Mesenchymal stem cell (in vitro differentiated cells and primary cell): ENCODE measurements at regions not wholly inside any gene's neighbourhood (a gene's known extent, or its start where the extent isn't known, plus 50 kb on each side); places are given as distances from the start of the nearest gene placed in this dataset.

Experiments
- DNase-seq: peaks from one replicate; pipeline ENCODE4 v3.0.0-alpha.2; 2013
- H2AFZ ChIP-seq: one replicate; pipeline ENCODE4 v1.6.1; 2013; ENCODE audit warnings: low read depth, mild to moderate bottlenecking, control low read depth, inconsistent platforms, low read length, moderate library complexity
- H2AK5ac ChIP-seq: 2 replicates; pipeline ENCODE4 v1.6.1; 2013; ENCODE audit warnings: low read length, moderate library complexity, mild to moderate bottlenecking, inconsistent platforms; ENCODE audit not compliant: severe bottlenecking
- H2BK120ac ChIP-seq: one replicate; pipeline ENCODE4 v1.6.1; 2013; ENCODE audit warnings: low read depth, mild to moderate bottlenecking, inconsistent platforms, low read length, moderate library complexity
- H2BK12ac ChIP-seq, 2 experiments: one replicate each; pipeline ENCODE4 v1.6.1; 2013; ENCODE audit warnings: inconsistent platforms in 2 of 2, low read length in 2 of 2, mild to moderate bottlenecking in 2 of 2, moderate library complexity in 2 of 2, control low read depth in 1 of 2
- H2BK15ac ChIP-seq: one replicate; pipeline ENCODE4 v1.6.1; 2013; ENCODE audit warnings: mild to moderate bottlenecking, low read depth, inconsistent platforms; ENCODE audit not compliant: poor library complexity, severe bottlenecking
- H2BK5ac ChIP-seq: 2 replicates; pipeline ENCODE4 v1.6.1; 2013; ENCODE audit warnings: low read depth, mild to moderate bottlenecking, low read length, control low read depth, inconsistent platforms; ENCODE audit not compliant: poor library complexity, severe bottlenecking
- H3K14ac ChIP-seq, 2 experiments: one replicate each; pipeline ENCODE4 v1.6.1; 2013; ENCODE audit warnings: inconsistent platforms in 2 of 2, low read length in 2 of 2, control low read depth in 1 of 2, mild to moderate bottlenecking in 1 of 2, moderate library complexity in 1 of 2
- H3K18ac ChIP-seq, 2 experiments: one replicate each; pipeline ENCODE4 v1.6.1; 2013; ENCODE audit warnings: inconsistent platforms in 2 of 2, low read length in 2 of 2, control low read depth in 1 of 2, low read depth in 1 of 2, mild to moderate bottlenecking in 1 of 2
- H3K23ac ChIP-seq, 2 experiments: one replicate each; pipeline ENCODE4 v1.6.1; 2013; ENCODE audit warnings: inconsistent platforms in 2 of 2, low read length in 2 of 2, mild to moderate bottlenecking in 2 of 2, moderate library complexity in 2 of 2, control low read depth in 1 of 2
- H3K27ac ChIP-seq: 2 replicates; pipeline ENCODE4 v1.5.1; 2013; ENCODE audit warnings: mild to moderate bottlenecking, moderate library complexity, low read length, control low read depth, inconsistent platforms; ENCODE audit not compliant: poor library complexity, severe bottlenecking
- H3K27me3 ChIP-seq, 2 experiments: 2 replicates each; pipeline versions ENCODE4 v1.6.1 to v1.7.0; 2013; ENCODE audit warnings: low read length in 2 of 2, mild to moderate bottlenecking in 2 of 2, moderate library complexity in 2 of 2, control low read depth in 1 of 2, inconsistent platforms in 1 of 2; ENCODE audit not compliant: control insufficient read depth in 1 of 2, insufficient read depth in 1 of 2
- H3K36me3 ChIP-seq, 2 experiments: 2 replicates each; pipeline versions ENCODE4 v1.6.1 to v1.7.0; 2013; ENCODE audit warnings: low read length in 2 of 2, control low read depth in 1 of 2, inconsistent platforms in 1 of 2, low read depth in 1 of 2, mild to moderate bottlenecking in 1 of 2; ENCODE audit not compliant: insufficient read depth in 2 of 2, control insufficient read depth in 1 of 2
- H3K4ac ChIP-seq, 2 experiments: one replicate each; pipeline ENCODE4 v1.6.1; 2013; ENCODE audit warnings: inconsistent platforms in 2 of 2, low read length in 2 of 2, mild to moderate bottlenecking in 2 of 2, moderate library complexity in 2 of 2, control low read depth in 1 of 2, low read depth in 1 of 2
- H3K4me1 ChIP-seq: 2 replicates; pipeline ENCODE4 v1.6.1; 2013; ENCODE audit warnings: low read depth, low read length, control low read depth; ENCODE audit not compliant: control insufficient read depth, insufficient read depth
- H3K4me2 ChIP-seq: 2 replicates; pipeline ENCODE4 v1.6.1; 2013; ENCODE audit warnings: low read length, mild to moderate bottlenecking, inconsistent platforms; ENCODE audit not compliant: poor library complexity, severe bottlenecking
- H3K4me3 ChIP-seq, 2 experiments: 2 replicates each; pipeline versions ENCODE4 v1.5.1 to v1.7.0; 2013; ENCODE audit warnings: low read length in 2 of 2, mild to moderate bottlenecking in 2 of 2, control low read depth in 1 of 2, low read depth in 1 of 2; ENCODE audit not compliant: insufficient read depth in 1 of 2
- H3K79me1 ChIP-seq: replicated peaks from 2 replicates; pipeline ENCODE4 v1.6.1; 2013; ENCODE audit warnings: mild to moderate bottlenecking, control low read depth, low read length, inconsistent platforms; ENCODE audit not compliant: poor library complexity, severe bottlenecking
- H3K9ac ChIP-seq: 2 replicates; pipeline ENCODE4 v1.7.0; 2013; ENCODE audit warnings: mild to moderate bottlenecking, low read length, moderate library complexity
- H3K9me3 ChIP-seq: 2 replicates; pipeline ENCODE4 v1.7.0; 2013; ENCODE audit warnings: mild to moderate bottlenecking, low read length; ENCODE audit not compliant: control insufficient read depth
- H4K8ac ChIP-seq: one replicate; pipeline ENCODE4 v1.6.1; 2013; ENCODE audit warnings: inconsistent platforms, mild to moderate bottlenecking, low read length, moderate library complexity
- H4K91ac ChIP-seq: one replicate; pipeline ENCODE4 v1.6.1; 2013; ENCODE audit warnings: mild to moderate bottlenecking, low read length, inconsistent platforms
- WGBS: methylation state at CpG from one replicate; pipeline ENCODE4 v1.1.7; 2013; ENCODE audit warnings: mixed read lengths; 5-methylcytosine and 5-hydroxymethylcytosine counted together

- no peak overlapping the region for H3K18ac ChIP-seq
- H3K9me3 ChIP-seq, result peaks cover 9% of the 10 kb centered on the region
- no peak for DNase-seq
- no peak overlapping the region for H4K91ac ChIP-seq
- H3K27me3 ChIP-seq, result no peaks in the 10 kb centered on the region
- H2BK12ac ChIP-seq, result no peak overlapping the region
- WGBS, result 100% methylated on average over 1 of the region's 3 CpGs
- H2BK15ac ChIP-seq, result no peak overlapping the region
- H2BK5ac ChIP-seq, result no peak overlapping the region
- H3K14ac ChIP-seq, result no peak overlapping the region
- no peak overlapping the region for H3K4me2 ChIP-seq
- H3K9ac ChIP-seq, result no peak overlapping the region
- H3K27ac ChIP-seq, result no peak overlapping the region
- no peaks in the 10 kb centered on the region for H3K4me1 ChIP-seq
- H2BK120ac ChIP-seq, result no peak overlapping the region
- H2AFZ ChIP-seq, result no peak overlapping the region
- no peak overlapping the region for H2AK5ac ChIP-seq
- H3K36me3 ChIP-seq, result no peaks in the 10 kb centered on the region
- H3K23ac ChIP-seq, result no peak overlapping the region
- H4K8ac ChIP-seq, result no peak overlapping the region
- H3K4ac ChIP-seq, result no peak overlapping the region
- H3K4me3 ChIP-seq, result no peak overlapping the region
- H3K79me1 ChIP-seq, result no peaks in the 10 kb centered on the region
These were observed 322.2 kb upstream of the DDX18 start for GRCh38 chr2:117492209-117492851.

GRCh38 chr2:117500721-117501120 lies 313.8 kb upstream of the DDX18 start:
- DNase-seq, result no peak
- Histone ChIP-seq H3K18ac (no peak overlapping the region), H3K36me3 (no peaks in the 10 kb centered on the region), H3K4me1 (no peaks in the 10 kb centered on the region), H3K14ac (no peak overlapping the region), H2BK120ac (no peak overlapping the region), H4K8ac (no peak overlapping the region), H2AFZ (no peak overlapping the region), H2BK15ac (no peak overlapping the region), H3K4me3 (no peak overlapping the region), H3K4me2 (no peak overlapping the region), H3K9ac (no peak overlapping the region), H2BK12ac (no peak overlapping the region), H3K27me3 (no peaks in the 10 kb centered on the region), H2AK5ac (no peak overlapping the region), H3K79me1 (no peaks in the 10 kb centered on the region), H3K27ac (no peak overlapping the region), H2BK5ac (no peak overlapping the region), H3K4ac (no peak overlapping the region), H3K23ac (no peak overlapping the region), H4K91ac (no peak overlapping the region), H3K9me3 (peaks cover 14% of the 10 kb centered on the region)
- no CpG with 5 or more reads among the region's 3 CpGs for WGBS

GRCh38 chr2:117502121-117502520 lies 312.4 kb upstream of the DDX18 start:
- Histone ChIP-seq H2BK5ac (no peak overlapping the region), H3K14ac (no peak overlapping the region), H2AK5ac (no peak overlapping the region), H2BK12ac (no peak overlapping the region), H3K4me1 (no peaks in the 10 kb centered on the region), H3K23ac (no peak overlapping the region), H2AFZ (no peak overlapping the region), H3K4me2 (no peak overlapping the region), H4K8ac (no peak overlapping the region), H3K4me3 (no peak overlapping the region), H3K36me3 (no peaks in the 10 kb centered on the region), H2BK15ac (no peak overlapping the region), H3K18ac (no peak overlapping the region), H3K9ac (no peak overlapping the region), H2BK120ac (no peak overlapping the region), H4K91ac (no peak overlapping the region), H3K9me3 (peaks cover 9% of the 10 kb centered on the region), H3K27me3 (no peaks in the 10 kb centered on the region), H3K79me1 (no peaks in the 10 kb centered on the region), H3K27ac (no peak overlapping the region), H3K4ac (no peak overlapping the region)
- DNase-seq, result no peak
- 26% methylated on average over 5 of the region's 5 CpGs for whole genome bisulfite sequencing

- Histone ChIP-seq H3K27me3 (no peaks in the 10 kb centered on the region), H3K4me1 (no peaks in the 10 kb centered on the region), H3K14ac (no peak overlapping the region), H2AK5ac (no peak overlapping the region), H3K79me1 (no peaks in the 10 kb centered on the region), H3K4me3 (no peak overlapping the region), H3K4me2 (no peak overlapping the region), H2BK5ac (no peak overlapping the region), H4K8ac (no peak overlapping the region), H2BK120ac (no peak overlapping the region), H3K9ac (no peak overlapping the region), H2AFZ (no peak overlapping the region), H3K9me3 (no peaks in the 10 kb centered on the region), H3K27ac (no peak overlapping the region), H2BK15ac (no peak overlapping the region), H4K91ac (peak overlapping the region; percentile 72), H3K23ac (no peak overlapping the region), H2BK12ac (no peak overlapping the region), H3K18ac (no peak overlapping the region), H3K4ac (no peak overlapping the region), H3K36me3 (no peaks in the 10 kb centered on the region)
- DNase-seq, result no peak
- 82% methylated on average over 1 of the region's 2 CpGs for WGBS
These were observed 302.2 kb upstream of the DDX18 start for GRCh38 chr2:117512307-117512706.
